IPS DF 6.9 (cell line): ENCODE measurements at regions not wholly inside any gene's neighbourhood (a gene's known extent, or its start where the extent isn't known, plus 50 kb on each side); places are given as distances from the start of the nearest gene placed in this dataset.

ENCODE experiments used
- DNase-seq: peaks from one replicate; pipeline ENCODE4 v3.0.0-alpha.2; 2013; ENCODE audit warnings: low read depth, low spot score
- H3K27ac ChIP-seq: one replicate; pipeline ENCODE4 v1.5.1; 2013; ENCODE audit warnings: low read length, control low read depth
- H3K27me3 ChIP-seq: 2 replicates; pipeline ENCODE4 v1.6.1; 2013; ENCODE audit warnings: mild to moderate bottlenecking, low read length; ENCODE audit not compliant: control insufficient read depth, insufficient read depth
- H3K36me3 ChIP-seq: 2 replicates; pipeline ENCODE4 v1.6.1; 2013; ENCODE audit warnings: low read length; ENCODE audit not compliant: control insufficient read depth, insufficient read depth
- H3K4me1 ChIP-seq: 2 replicates; pipeline ENCODE4 v1.6.1; 2013; ENCODE audit warnings: low read length; ENCODE audit not compliant: control insufficient read depth, insufficient read depth
- H3K4me3 ChIP-seq: 2 replicates; pipeline ENCODE4 v1.5.1; 2013; ENCODE audit warnings: mild to moderate bottlenecking, low read length
- H3K9me3 ChIP-seq: 2 replicates; pipeline ENCODE4 v1.6.1; 2013; ENCODE audit warnings: low read length, inconsistent platforms; ENCODE audit not compliant: control insufficient read depth, insufficient read depth
- WGBS: extraction: QIAGEN DNeasy Blood & Tissue Kit; methylation state at CpG from one replicate; pipeline ENCODE4 v1.1.7; 2013; ENCODE audit warnings: mixed read lengths, missing lambda C conversion rate; ENCODE audit not compliant: insufficient read length, insufficient coverage; 5-methylcytosine and 5-hydroxymethylcytosine counted together

GRCh38 chr4:58453956-58454355, 1343.8 kb upstream of the IGFBP7 start:
- DNase-seq, result no peak
- Histone ChIP-seq H3K9me3 (no peaks in the 10 kb centered on the region; the same call in 1 of the 2 replicates), H3K27ac (no peak overlapping the region), H3K4me3 (no peak overlapping the region), H3K27me3 (no peaks in the 10 kb centered on the region), H3K36me3 (no peaks in the 10 kb centered on the region), H3K4me1 (no peaks in the 10 kb centered on the region)
- no CpG with 5 or more reads among the region's 6 CpGs for WGBS

- no peaks in the 10 kb centered on the region for H3K27me3 ChIP-seq
- no peak overlapping the region for H3K4me3 ChIP-seq
- DNase-seq, result no peak
- H3K9me3 ChIP-seq, result no peaks in the 10 kb centered on the region
- no peaks in the 10 kb centered on the region for H3K36me3 ChIP-seq
- no peak overlapping the region for H3K27ac ChIP-seq
- WGBS, result no CpG with 5 or more reads among the region's 2 CpGs
- H3K4me1 ChIP-seq, result no peaks in the 10 kb centered on the region
These were observed 1341.5 kb upstream of the IGFBP7 start for GRCh38 chr4:58451707-58452106.

- Histone ChIP-seq H3K27me3 (no peaks in the 10 kb centered on the region), H3K9me3 (no peaks in the 10 kb centered on the region; the same call in 1 of the 2 replicates), H3K4me3 (no peak overlapping the region), H3K4me1 (no peaks in the 10 kb centered on the region), H3K36me3 (no peaks in the 10 kb centered on the region), H3K27ac (no peak overlapping the region)
- no CpG with 5 or more reads among the region's 11 CpGs for WGBS
- DNase-seq, result no peak
These were observed 1325.7 kb upstream of the IGFBP7 start for GRCh38 chr4:58435871-58436270.

- no peaks in the 10 kb centered on the region for H3K9me3 ChIP-seq
- WGBS, result no CpG with 5 or more reads among the region's 1 CpG
These were observed 1303.7 kb upstream of the IGFBP7 start for GRCh38 chr4:58413849-58414248.

GRCh38 chr4:58411904-58412303, 1301.7 kb upstream of the IGFBP7 start:
- Histone ChIP-seq H3K27me3 (no peaks in the 10 kb centered on the region), H3K36me3 (no peaks in the 10 kb centered on the region)
- no peak for DNase-seq

More at GRCh38 chr4:58413849-58414248, 1303.7 kb upstream of the IGFBP7 start:
- Histone ChIP-seq H3K4me1 (no peaks in the 10 kb centered on the region), H3K36me3 (no peaks in the 10 kb centered on the region), H3K4me3 (no peak overlapping the region), H3K27me3 (no peaks in the 10 kb centered on the region), H3K27ac (no peak overlapping the region)
- no peak for DNase-seq

GRCh38 chr4:58406762-58407161, 1296.6 kb upstream of the IGFBP7 start:
- H3K36me3 ChIP-seq, result no peaks in the 10 kb centered on the region
- no peaks in the 10 kb centered on the region for H3K9me3 ChIP-seq
- H3K27ac ChIP-seq, result no peak overlapping the region
- no peak for DNase-seq
- no peaks in the 10 kb centered on the region for H3K4me1 ChIP-seq
- no peak overlapping the region for H3K4me3 ChIP-seq
- no CpG with 5 or more reads among the region's 2 CpGs for WGBS
- H3K27me3 ChIP-seq, result no peaks in the 10 kb centered on the region

More at GRCh38 chr4:58411904-58412303, 1301.7 kb upstream of the IGFBP7 start:
- Histone ChIP-seq H3K4me3 (no peak overlapping the region), H3K4me1 (no peaks in the 10 kb centered on the region), H3K27ac (no peak overlapping the region), H3K9me3 (no peaks in the 10 kb centered on the region)
- WGBS, result 100% methylated on average over 1 of the region's 2 CpGs

GRCh38 chr4:58368221-58368620, 1258.0 kb upstream of the IGFBP7 start:
- no peak for DNase-seq
- Histone ChIP-seq H3K9me3 (no peaks in the 10 kb centered on the region), H3K4me1 (no peaks in the 10 kb centered on the region), H3K36me3 (no peaks in the 10 kb centered on the region), H3K27ac (no peak overlapping the region), H3K4me3 (no peak overlapping the region), H3K27me3 (no peaks in the 10 kb centered on the region)

GRCh38 chr4:58360354-58361133, 1250.4 kb upstream of the IGFBP7 start:
- Histone ChIP-seq H3K27ac (no peak overlapping the region), H3K4me1 (no peaks in the 10 kb centered on the region), H3K36me3 (no peaks in the 10 kb centered on the region), H3K9me3 (no peaks in the 10 kb centered on the region; the same call in 1 of the 2 replicates), H3K4me3 (no peak overlapping the region), H3K27me3 (no peaks in the 10 kb centered on the region)
- DNase-seq, result no peak
- WGBS, result no CpG with 5 or more reads among the region's 5 CpGs

GRCh38 chr4:58359590-58359989, 1249.4 kb upstream of the IGFBP7 start:
- Histone ChIP-seq H3K27me3 (no peaks in the 10 kb centered on the region), H3K4me3 (no peak overlapping the region), H3K27ac (no peak overlapping the region), H3K9me3 (no peaks in the 10 kb centered on the region; the same call in 1 of the 2 replicates), H3K36me3 (no peaks in the 10 kb centered on the region), H3K4me1 (no peaks in the 10 kb centered on the region)
- DNase-seq, result no peak
- no CpG with 5 or more reads among the region's 3 CpGs for WGBS

GRCh38 chr4:58357947-58358346, 1247.8 kb upstream of the IGFBP7 start:
- DNase-seq, result no peak
- Histone ChIP-seq H3K4me3 (no peak overlapping the region), H3K9me3 (no peaks in the 10 kb centered on the region; the same call in 1 of the 2 replicates), H3K4me1 (no peaks in the 10 kb centered on the region), H3K27ac (no peak overlapping the region), H3K36me3 (no peaks in the 10 kb centered on the region), H3K27me3 (no peaks in the 10 kb centered on the region)

- WGBS, result no CpG with 5 or more reads among the region's 4 CpGs
- H3K27ac ChIP-seq, result no peak overlapping the region
- no peak for DNase-seq
- H3K4me1 ChIP-seq, result no peaks in the 10 kb centered on the region
- no peaks in the 10 kb centered on the region for H3K27me3 ChIP-seq
- no peak overlapping the region for H3K4me3 ChIP-seq
- H3K36me3 ChIP-seq, result no peaks in the 10 kb centered on the region
- H3K9me3 ChIP-seq, result no peaks in the 10 kb centered on the region
These were observed 1214.9 kb upstream of the IGFBP7 start for GRCh38 chr4:58325070-58325469.
